Liver (tissue), 3 donors: ENCODE measurements at regions not wholly inside any gene's neighbourhood (a gene's known extent, or its start where the extent isn't known, plus 50 kb on each side); places are given as distances from the start of the nearest gene placed in this dataset.

Source experiments
- FOXA1 ChIP-seq: IDR thresholded peaks from 2 replicates; pipeline ENCODE4 v1.6.1; 2016; ENCODE audit warnings: antibody characterized with exemption
- GABPA ChIP-seq, 2 donors: IDR thresholded peaks in 1 of 2; conservative IDR thresholded peaks in 1 of 2; 2 replicates each; pipeline ENCODE4 v1.6.1; 2016; ENCODE audit warnings: antibody characterized with exemption in 2 of 2, mild to moderate bottlenecking in 1 of 2, moderate library complexity in 1 of 2
- HNF4A ChIP-seq, 2 donors: conservative IDR thresholded peaks; 2 replicates each; pipeline ENCODE4 v1.6.1; 2016; ENCODE audit warnings: antibody characterized with exemption in 2 of 2, mild to moderate bottlenecking in 2 of 2
- JUND ChIP-seq, 2 donors: IDR thresholded peaks; 2 replicates each; pipeline ENCODE4 v1.6.1; 2016; ENCODE audit warnings: antibody characterized with exemption in 2 of 2
- RAD21 ChIP-seq, 2 donors: IDR thresholded peaks; 2 replicates each; pipeline ENCODE4 v1.6.1; 2016; ENCODE audit warnings: antibody characterized with exemption in 2 of 2, mild to moderate bottlenecking in 2 of 2
- RXRA ChIP-seq, 2 donors: IDR thresholded peaks; 2 replicates each; pipeline ENCODE4 v1.6.1; 2017 to 2018; ENCODE audit warnings: antibody characterized with exemption in 2 of 2, mild to moderate bottlenecking in 1 of 2
- SP1 ChIP-seq: IDR thresholded peaks from 2 replicates; pipeline ENCODE4 v1.6.1; 2018; ENCODE audit warnings: antibody characterized with exemption, mild to moderate bottlenecking
- TAF1 ChIP-seq: conservative IDR thresholded peaks from 2 replicates; pipeline ENCODE4 v1.6.1; 2016; ENCODE audit warnings: antibody characterized with exemption, mild to moderate bottlenecking
- YY1 ChIP-seq: IDR thresholded peaks from 2 replicates; pipeline ENCODE4 v1.6.1; 2016; ENCODE audit warnings: antibody characterized with exemption, mild to moderate bottlenecking
- TF ChIP-seq, protein P1 (sequence below): fragments of 150-350 bp; IDR thresholded peaks from 2 replicates; pipeline ENCODE4 v1.5.1; 2017; ENCODE audit warnings: improper control_type of control experiment, low read depth, low read length; ENCODE audit not compliant: missing input control
- TF ChIP-seq, protein P2 (sequence below): IDR thresholded peaks from 2 replicates; pipeline ENCODE4 v1.6.1; 2016; ENCODE audit warnings: antibody characterized with exemption
- TF ChIP-seq, protein P3 (sequence below): IDR thresholded peaks from 2 replicates; pipeline ENCODE4 v1.6.1; 2016; ENCODE audit warnings: antibody characterized with exemption
- TF ChIP-seq, protein P4 (sequence below): IDR thresholded peaks from 2 replicates; pipeline ENCODE4 v1.6.1; 2016; ENCODE audit warnings: antibody characterized with exemption
- TF ChIP-seq, protein P5 (sequence below): IDR thresholded peaks from 2 replicates; pipeline ENCODE4 v1.6.1; 2016; ENCODE audit warnings: antibody characterized with exemption, mild to moderate bottlenecking
- donor health status: healthy.
- donor health status: healthy.

DNA sequence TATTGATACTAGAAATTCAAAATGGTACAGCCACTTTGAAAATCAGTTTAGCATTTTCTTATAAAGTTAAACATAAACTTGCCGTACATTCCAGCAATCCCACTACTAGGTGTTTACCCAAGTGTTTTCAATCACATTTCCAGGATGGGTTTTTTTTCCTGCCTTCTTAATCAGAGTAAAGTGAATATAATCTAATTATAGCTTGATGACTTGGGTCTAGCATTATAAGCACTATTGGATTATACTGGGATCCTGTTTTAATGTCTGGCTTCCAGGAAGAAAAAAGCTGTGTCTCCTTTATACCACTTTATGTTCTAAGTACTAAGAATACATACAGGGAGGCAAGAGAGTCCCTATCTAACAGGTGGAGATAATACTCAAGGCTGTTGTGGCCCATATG lies 103.3 kb upstream of the KLHL13 start:
- TF ChIP-seq YY1 (no peak), GABPA (IDR thresholded peaks at IDR 0.05 in 1 of 2, conservative IDR thresholded peaks at IDR 0.05 in 1 of 2) (no peak), RAD21 (IDR thresholded peaks at IDR 0.05) (no peak), HNF4A (conservative IDR thresholded peaks at IDR 0.05) (no peak), FOXA1 (no peak), RXRA (IDR thresholded peaks at IDR 0.05) (no peak), TAF1 (no peak), JUND (IDR thresholded peaks at IDR 0.05) (no peak), SP1 (no peak)
- TF ChIP-seq, protein P1, sequence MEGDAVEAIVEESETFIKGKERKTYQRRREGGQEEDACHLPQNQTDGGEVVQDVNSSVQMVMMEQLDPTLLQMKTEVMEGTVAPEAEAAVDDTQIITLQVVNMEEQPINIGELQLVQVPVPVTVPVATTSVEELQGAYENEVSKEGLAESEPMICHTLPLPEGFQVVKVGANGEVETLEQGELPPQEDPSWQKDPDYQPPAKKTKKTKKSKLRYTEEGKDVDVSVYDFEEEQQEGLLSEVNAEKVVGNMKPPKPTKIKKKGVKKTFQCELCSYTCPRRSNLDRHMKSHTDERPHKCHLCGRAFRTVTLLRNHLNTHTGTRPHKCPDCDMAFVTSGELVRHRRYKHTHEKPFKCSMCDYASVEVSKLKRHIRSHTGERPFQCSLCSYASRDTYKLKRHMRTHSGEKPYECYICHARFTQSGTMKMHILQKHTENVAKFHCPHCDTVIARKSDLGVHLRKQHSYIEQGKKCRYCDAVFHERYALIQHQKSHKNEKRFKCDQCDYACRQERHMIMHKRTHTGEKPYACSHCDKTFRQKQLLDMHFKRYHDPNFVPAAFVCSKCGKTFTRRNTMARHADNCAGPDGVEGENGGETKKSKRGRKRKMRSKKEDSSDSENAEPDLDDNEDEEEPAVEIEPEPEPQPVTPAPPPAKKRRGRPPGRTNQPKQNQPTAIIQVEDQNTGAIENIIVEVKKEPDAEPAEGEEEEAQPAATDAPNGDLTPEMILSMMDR: no peak
- TF ChIP-seq, protein P2, sequence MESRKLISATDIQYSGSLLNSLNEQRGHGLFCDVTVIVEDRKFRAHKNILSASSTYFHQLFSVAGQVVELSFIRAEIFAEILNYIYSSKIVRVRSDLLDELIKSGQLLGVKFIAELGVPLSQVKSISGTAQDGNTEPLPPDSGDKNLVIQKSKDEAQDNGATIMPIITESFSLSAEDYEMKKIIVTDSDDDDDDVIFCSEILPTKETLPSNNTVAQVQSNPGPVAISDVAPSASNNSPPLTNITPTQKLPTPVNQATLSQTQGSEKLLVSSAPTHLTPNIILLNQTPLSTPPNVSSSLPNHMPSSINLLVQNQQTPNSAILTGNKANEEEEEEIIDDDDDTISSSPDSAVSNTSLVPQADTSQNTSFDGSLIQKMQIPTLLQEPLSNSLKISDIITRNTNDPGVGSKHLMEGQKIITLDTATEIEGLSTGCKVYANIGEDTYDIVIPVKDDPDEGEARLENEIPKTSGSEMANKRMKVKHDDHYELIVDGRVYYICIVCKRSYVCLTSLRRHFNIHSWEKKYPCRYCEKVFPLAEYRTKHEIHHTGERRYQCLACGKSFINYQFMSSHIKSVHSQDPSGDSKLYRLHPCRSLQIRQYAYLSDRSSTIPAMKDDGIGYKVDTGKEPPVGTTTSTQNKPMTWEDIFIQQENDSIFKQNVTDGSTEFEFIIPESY: no peak
- TF ChIP-seq, protein P3, sequence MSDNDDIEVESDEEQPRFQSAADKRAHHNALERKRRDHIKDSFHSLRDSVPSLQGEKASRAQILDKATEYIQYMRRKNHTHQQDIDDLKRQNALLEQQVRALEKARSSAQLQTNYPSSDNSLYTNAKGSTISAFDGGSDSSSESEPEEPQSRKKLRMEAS: no peak
- TF ChIP-seq, protein P4, sequence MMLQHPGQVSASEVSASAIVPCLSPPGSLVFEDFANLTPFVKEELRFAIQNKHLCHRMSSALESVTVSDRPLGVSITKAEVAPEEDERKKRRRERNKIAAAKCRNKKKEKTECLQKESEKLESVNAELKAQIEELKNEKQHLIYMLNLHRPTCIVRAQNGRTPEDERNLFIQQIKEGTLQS: no peak
- TF ChIP-seq, protein P5, sequence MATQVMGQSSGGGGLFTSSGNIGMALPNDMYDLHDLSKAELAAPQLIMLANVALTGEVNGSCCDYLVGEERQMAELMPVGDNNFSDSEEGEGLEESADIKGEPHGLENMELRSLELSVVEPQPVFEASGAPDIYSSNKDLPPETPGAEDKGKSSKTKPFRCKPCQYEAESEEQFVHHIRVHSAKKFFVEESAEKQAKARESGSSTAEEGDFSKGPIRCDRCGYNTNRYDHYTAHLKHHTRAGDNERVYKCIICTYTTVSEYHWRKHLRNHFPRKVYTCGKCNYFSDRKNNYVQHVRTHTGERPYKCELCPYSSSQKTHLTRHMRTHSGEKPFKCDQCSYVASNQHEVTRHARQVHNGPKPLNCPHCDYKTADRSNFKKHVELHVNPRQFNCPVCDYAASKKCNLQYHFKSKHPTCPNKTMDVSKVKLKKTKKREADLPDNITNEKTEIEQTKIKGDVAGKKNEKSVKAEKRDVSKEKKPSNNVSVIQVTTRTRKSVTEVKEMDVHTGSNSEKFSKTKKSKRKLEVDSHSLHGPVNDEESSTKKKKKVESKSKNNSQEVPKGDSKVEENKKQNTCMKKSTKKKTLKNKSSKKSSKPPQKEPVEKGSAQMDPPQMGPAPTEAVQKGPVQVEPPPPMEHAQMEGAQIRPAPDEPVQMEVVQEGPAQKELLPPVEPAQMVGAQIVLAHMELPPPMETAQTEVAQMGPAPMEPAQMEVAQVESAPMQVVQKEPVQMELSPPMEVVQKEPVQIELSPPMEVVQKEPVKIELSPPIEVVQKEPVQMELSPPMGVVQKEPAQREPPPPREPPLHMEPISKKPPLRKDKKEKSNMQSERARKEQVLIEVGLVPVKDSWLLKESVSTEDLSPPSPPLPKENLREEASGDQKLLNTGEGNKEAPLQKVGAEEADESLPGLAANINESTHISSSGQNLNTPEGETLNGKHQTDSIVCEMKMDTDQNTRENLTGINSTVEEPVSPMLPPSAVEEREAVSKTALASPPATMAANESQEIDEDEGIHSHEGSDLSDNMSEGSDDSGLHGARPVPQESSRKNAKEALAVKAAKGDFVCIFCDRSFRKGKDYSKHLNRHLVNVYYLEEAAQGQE: no peak
